ENCODE measurements at regions not wholly inside any gene's neighbourhood (a gene's known extent, or its start where the extent isn't known, plus 50 kb on each side); places are given as distances from the start of the nearest gene placed in this dataset.

GRCh38 chr22:48258064-48258701 lies 1495.7 kb downstream of the TBC1D22A start:
- TF ChIP-seq, protein P1, sequence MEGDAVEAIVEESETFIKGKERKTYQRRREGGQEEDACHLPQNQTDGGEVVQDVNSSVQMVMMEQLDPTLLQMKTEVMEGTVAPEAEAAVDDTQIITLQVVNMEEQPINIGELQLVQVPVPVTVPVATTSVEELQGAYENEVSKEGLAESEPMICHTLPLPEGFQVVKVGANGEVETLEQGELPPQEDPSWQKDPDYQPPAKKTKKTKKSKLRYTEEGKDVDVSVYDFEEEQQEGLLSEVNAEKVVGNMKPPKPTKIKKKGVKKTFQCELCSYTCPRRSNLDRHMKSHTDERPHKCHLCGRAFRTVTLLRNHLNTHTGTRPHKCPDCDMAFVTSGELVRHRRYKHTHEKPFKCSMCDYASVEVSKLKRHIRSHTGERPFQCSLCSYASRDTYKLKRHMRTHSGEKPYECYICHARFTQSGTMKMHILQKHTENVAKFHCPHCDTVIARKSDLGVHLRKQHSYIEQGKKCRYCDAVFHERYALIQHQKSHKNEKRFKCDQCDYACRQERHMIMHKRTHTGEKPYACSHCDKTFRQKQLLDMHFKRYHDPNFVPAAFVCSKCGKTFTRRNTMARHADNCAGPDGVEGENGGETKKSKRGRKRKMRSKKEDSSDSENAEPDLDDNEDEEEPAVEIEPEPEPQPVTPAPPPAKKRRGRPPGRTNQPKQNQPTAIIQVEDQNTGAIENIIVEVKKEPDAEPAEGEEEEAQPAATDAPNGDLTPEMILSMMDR (IDR thresholded peaks at IDR 0.05; ENCODE audit: low read length) = no peak
- no peak for TF ChIP-seq EZH2 (optimal IDR thresholded peaks at IDR 0.05; ENCODE audit: low read depth, low read length)

Data from MM.1S (cell line).